ENCODE measurements at regions not wholly inside any gene's neighbourhood (a gene's known extent, or its start where the extent isn't known, plus 50 kb on each side); places are given as distances from the start of the nearest gene placed in this dataset.

DNA sequence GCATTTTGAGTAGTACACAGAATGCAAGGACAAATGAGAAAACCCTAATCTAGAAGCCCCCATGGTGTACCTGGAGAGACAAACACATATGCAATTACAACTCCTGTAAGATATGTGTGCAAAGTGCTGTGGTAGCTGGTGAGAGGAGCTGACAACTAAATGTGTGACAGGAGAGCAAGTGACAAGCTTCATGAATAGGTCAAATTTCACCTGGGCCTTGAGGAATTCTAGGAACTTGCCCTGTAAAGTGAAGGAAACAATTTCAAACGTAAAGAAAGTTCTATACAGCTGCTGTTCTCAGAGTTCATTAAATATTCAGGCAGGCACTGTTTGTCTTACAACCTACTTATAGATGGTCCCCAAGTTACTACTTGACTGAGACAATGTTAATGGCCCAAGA lies 437.0 kb downstream of the TUSC7 start:
- TF ChIP-seq, protein P1, sequence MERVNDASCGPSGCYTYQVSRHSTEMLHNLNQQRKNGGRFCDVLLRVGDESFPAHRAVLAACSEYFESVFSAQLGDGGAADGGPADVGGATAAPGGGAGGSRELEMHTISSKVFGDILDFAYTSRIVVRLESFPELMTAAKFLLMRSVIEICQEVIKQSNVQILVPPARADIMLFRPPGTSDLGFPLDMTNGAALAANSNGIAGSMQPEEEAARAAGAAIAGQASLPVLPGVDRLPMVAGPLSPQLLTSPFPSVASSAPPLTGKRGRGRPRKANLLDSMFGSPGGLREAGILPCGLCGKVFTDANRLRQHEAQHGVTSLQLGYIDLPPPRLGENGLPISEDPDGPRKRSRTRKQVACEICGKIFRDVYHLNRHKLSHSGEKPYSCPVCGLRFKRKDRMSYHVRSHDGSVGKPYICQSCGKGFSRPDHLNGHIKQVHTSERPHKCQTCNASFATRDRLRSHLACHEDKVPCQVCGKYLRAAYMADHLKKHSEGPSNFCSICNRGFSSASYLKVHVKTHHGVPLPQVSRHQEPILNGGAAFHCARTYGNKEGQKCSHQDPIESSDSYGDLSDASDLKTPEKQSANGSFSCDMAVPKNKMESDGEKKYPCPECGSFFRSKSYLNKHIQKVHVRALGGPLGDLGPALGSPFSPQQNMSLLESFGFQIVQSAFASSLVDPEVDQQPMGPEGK (CRISPR knock-in tag; IDR thresholded peaks at IDR 0.05; ENCODE audit: borderline replicate concordance): no peak
- TF ChIP-seq ESRRG (CRISPR knock-in tag; IDR thresholded peaks at IDR 0.05) (no peak), ZFP30 (CRISPR knock-in tag; IDR thresholded peaks at IDR 0.05) (no peak), ZNF565 (CRISPR knock-in tag; conservative IDR thresholded peaks at IDR 0.05; ENCODE audit: low read depth) (no peak), ARNTL (CRISPR knock-in tag; IDR thresholded peaks at IDR 0.05; ENCODE audit: borderline replicate concordance, low read depth) (no peak), TOX (CRISPR knock-in tag; IDR thresholded peaks at IDR 0.05; ENCODE audit: borderline replicate concordance) (no peak), ISL1 (CRISPR knock-in tag; IDR thresholded peaks at IDR 0.05) (no peak), CREB5 (CRISPR knock-in tag; IDR thresholded peaks at IDR 0.05; ENCODE audit: low read depth) (no peak)

Measured in SK-N-SH treated with all-trans-retinoic acid at 6 μM for 48 hours (cell line).